ENCODE measurements at regions not wholly inside any gene's neighbourhood (a gene's known extent, or its start where the extent isn't known, plus 50 kb on each side); places are given as distances from the start of the nearest gene placed in this dataset.

- no peak for TF ChIP-seq CTCF (IDR thresholded peaks at IDR 0.05)
- no peak for TF ChIP-seq POLR2AphosphoS5 (IDR thresholded peaks at IDR 0.05)
Observed at GRCh38 chr10:8288600-8288999, 234.1 kb downstream of the GATA3 start.
